ENCODE measurements at regions not wholly inside any gene's neighbourhood (a gene's known extent, or its start where the extent isn't known, plus 50 kb on each side); places are given as distances from the start of the nearest gene placed in this dataset.

- TF ChIP-seq CTCF (IDR thresholded peaks at IDR 0.05) (no peak), ZFX (IDR thresholded peaks at IDR 0.05; ENCODE audit: borderline replicate concordance) (no peak)
These were observed 122.3 kb downstream of the TBXT start for GRCh38 chr6:166045173-166045859.
